Caco-2 (cell line): ENCODE measurements at regions not wholly inside any gene's neighbourhood (a gene's known extent, or its start where the extent isn't known, plus 50 kb on each side); places are given as distances from the start of the nearest gene placed in this dataset.

ENCODE experiments used
- BruUV-seq: library from RNA; stranded (reverse); fragments of 400-500 nt; replicated peaks from 2 replicates; lab custom pipeline; 2021; lab: Mats Ljungman, UMichigan
- CTCF ChIA-PET: fragments of 300-600 bp; sonication (Branson Sonifier 250); formaldehyde crosslinking; loops from one replicate; lab custom pipeline; 2022; ENCODE audit warnings: antibody characterized with exemption; lab: Charles Lee
- POLR2A ChIA-PET: fragments of 300-600 bp; sonication (Branson Sonifier 250); formaldehyde crosslinking; loops from one replicate; lab custom pipeline; 2022; ENCODE audit warnings: antibody characterized with exemption; lab: Charles Lee
- DNase-seq, 2 experiments: peaks; one replicate each; pipeline versions ENCODE4 v3.0.0 to v3.0.0-alpha.2; 2020 to 2022
- H3K27me3 ChIP-seq: replicated peaks from 2 replicates; pipeline ENCODE4 v1.6.0; 2011; ENCODE audit warnings: low read length; ENCODE audit not compliant: control insufficient read depth, insufficient read depth
- H3K36me3 ChIP-seq: 2 replicates; pipeline ENCODE4 v1.5.1; 2011; ENCODE audit warnings: low read length; ENCODE audit not compliant: control insufficient read depth, insufficient read depth
- H3K4me1 ChIP-seq: fragments of 250-450 bp; sonication (Bioruptor Pico); 2 replicates; pipeline ENCODE4 v1.5.1; 2020; ENCODE audit warnings: mild to moderate bottlenecking
- H3K4me3 ChIP-seq: 2 replicates; pipeline ENCODE4 v1.5.1; 2011; ENCODE audit warnings: low read depth, mild to moderate bottlenecking, control low read depth, low read length
- H3K9me3 ChIP-seq: fragments of 250-450 bp; sonication (Bioruptor Pico); 2 replicates; pipeline ENCODE4 v1.5.1; 2020; ENCODE audit warnings: mild to moderate bottlenecking, moderate library complexity
- H3K27ac Mint-ChIP-seq: one replicate; pipeline ENCODE4 v1.8.0; 2022; ENCODE audit warnings: mixed read lengths; ENCODE audit not compliant: unreplicated experiment
- H3K27me3 Mint-ChIP-seq: one replicate; pipeline ENCODE4 v1.8.0; 2022; ENCODE audit warnings: mixed read lengths; ENCODE audit not compliant: insufficient read depth, unreplicated experiment
- H3K36me3 Mint-ChIP-seq: one replicate; pipeline ENCODE4 v1.8.0; 2022; ENCODE audit warnings: mild to moderate bottlenecking, mixed read lengths; ENCODE audit not compliant: insufficient read depth, unreplicated experiment
- H3K4me1 Mint-ChIP-seq: one replicate; pipeline ENCODE4 v1.8.0; 2022; ENCODE audit warnings: low read depth, mixed read lengths; ENCODE audit not compliant: unreplicated experiment
- H3K4me3 Mint-ChIP-seq: one replicate; pipeline ENCODE4 v1.8.0; 2022; ENCODE audit warnings: mild to moderate bottlenecking, moderate library complexity, mixed read lengths; ENCODE audit not compliant: unreplicated experiment
- H3K9me3 Mint-ChIP-seq: one replicate; pipeline ENCODE4 v1.8.0; 2022; ENCODE audit warnings: mixed read lengths; ENCODE audit not compliant: unreplicated experiment
- intact Hi-C: fragments of 100-400 bp; cut with micrococcal nuclease; formaldehyde crosslinking; loops from one replicate; pipeline ENCODE4 v1.10.0; 2022; ENCODE audit not compliant: unreplicated experiment
- TF ChIP-seq, protein P1 (sequence below), 2 experiments: fragments of 200-600 bp in 1 of 2; IDR thresholded peaks; 1 replicate in 1 of 2; 2 replicates in 1 of 2; pipeline versions ENCODE4 v1.5.1 to v1.8.0; 2011 to 2022; ENCODE audit warnings: antibody characterized with exemption in 1 of 2, control low read depth in 1 of 2, inconsistent platforms in 1 of 2, low read depth in 1 of 2, low read length in 1 of 2, mild to moderate bottlenecking in 1 of 2, moderate library complexity in 1 of 2; ENCODE audit not compliant: insufficient read depth in 1 of 2, severe bottlenecking in 1 of 2, unreplicated experiment in 1 of 2

DNA sequence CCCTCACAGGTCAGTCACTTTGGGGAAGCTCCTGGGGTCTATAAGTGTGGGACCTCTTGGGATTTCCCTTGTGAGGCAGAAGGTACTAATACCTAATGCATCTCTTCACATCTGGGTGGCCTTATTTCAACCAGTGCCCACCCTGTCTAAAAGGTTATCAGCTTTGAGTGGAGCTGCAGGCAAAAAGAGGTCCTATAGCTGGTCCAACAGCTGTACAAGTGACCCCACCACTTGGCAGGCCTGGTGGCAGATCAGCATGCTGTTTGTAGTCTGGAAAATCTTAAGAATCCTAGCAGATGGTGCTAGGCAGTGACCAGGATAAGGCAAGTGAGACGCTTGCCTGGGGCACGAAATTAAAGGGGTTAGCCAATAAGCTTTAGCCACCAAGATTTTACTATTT lies 51.6 kb upstream of the GTSF1L start:
- peaks cover 47% of the 10 kb centered on the region for H3K9me3 Mint-ChIP-seq
- POLR2A ChIA-PET = no interaction called here
- no peak overlapping the region for H3K27ac Mint-ChIP-seq
- Histone ChIP-seq H3K27me3 (no peaks in the 10 kb centered on the region; the same call in 1 of the 2 replicates), H3K4me1 (no peaks in the 10 kb centered on the region), H3K9me3 (peaks cover 36% of the 10 kb centered on the region), H3K4me3 (no peak overlapping the region), H3K36me3 (no peaks in the 10 kb centered on the region)
- intact Hi-C loops = no loop called here
- CTCF ChIA-PET = no interaction called here
- no TSS peak for BruUV-seq
- peak in 1 of 2 experiments; percentile 26 for DNase-seq
- no peaks in the 10 kb centered on the region for H3K36me3 Mint-ChIP-seq
- TF ChIP-seq, protein P1, sequence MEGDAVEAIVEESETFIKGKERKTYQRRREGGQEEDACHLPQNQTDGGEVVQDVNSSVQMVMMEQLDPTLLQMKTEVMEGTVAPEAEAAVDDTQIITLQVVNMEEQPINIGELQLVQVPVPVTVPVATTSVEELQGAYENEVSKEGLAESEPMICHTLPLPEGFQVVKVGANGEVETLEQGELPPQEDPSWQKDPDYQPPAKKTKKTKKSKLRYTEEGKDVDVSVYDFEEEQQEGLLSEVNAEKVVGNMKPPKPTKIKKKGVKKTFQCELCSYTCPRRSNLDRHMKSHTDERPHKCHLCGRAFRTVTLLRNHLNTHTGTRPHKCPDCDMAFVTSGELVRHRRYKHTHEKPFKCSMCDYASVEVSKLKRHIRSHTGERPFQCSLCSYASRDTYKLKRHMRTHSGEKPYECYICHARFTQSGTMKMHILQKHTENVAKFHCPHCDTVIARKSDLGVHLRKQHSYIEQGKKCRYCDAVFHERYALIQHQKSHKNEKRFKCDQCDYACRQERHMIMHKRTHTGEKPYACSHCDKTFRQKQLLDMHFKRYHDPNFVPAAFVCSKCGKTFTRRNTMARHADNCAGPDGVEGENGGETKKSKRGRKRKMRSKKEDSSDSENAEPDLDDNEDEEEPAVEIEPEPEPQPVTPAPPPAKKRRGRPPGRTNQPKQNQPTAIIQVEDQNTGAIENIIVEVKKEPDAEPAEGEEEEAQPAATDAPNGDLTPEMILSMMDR (IDR thresholded peaks at IDR 0.05; ENCODE audit: insufficient read depth in 1 of 2, low read depth in 1 of 2, low read length in 1 of 2, severe bottlenecking in 1 of 2, unreplicated experiment in 1 of 2) = no peak
- peaks cover 22% of the 10 kb centered on the region for H3K27me3 Mint-ChIP-seq
- H3K4me1 Mint-ChIP-seq = no peaks in the 10 kb centered on the region
- no peak overlapping the region for H3K4me3 Mint-ChIP-seq

DNA sequence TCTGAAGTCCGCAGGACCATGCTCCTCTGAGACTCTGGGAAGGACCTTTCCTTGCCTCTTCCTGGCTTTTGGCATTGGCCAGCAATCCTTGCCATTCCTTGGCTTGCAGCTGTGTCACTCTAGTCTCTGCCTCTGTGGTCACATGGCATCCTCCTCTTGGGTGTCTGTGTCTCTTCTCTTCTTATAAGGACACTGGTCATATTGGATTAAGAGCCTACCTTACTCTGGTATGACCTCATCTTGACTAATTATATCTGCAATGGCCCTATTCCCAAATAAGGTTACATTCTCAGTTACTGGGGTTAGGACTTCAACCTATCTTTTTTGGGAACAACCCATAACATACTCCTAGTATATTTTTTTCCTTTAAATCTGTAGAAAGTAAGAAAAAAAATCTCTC lies 49.9 kb upstream of the GTSF1L start:
- TF ChIP-seq, protein P1 (IDR thresholded peaks at IDR 0.05; ENCODE audit: insufficient read depth in 1 of 2, low read depth in 1 of 2, low read length in 1 of 2, severe bottlenecking in 1 of 2, unreplicated experiment in 1 of 2) = no peak
- no peaks in the 10 kb centered on the region for H3K36me3 Mint-ChIP-seq
- H3K9me3 Mint-ChIP-seq = peaks cover 32% of the 10 kb centered on the region
- intact Hi-C loops = no loop called here
- H3K4me1 Mint-ChIP-seq = no peaks in the 10 kb centered on the region
- POLR2A ChIA-PET = no interaction called here
- CTCF ChIA-PET = no interaction called here
- no peak overlapping the region for H3K27ac Mint-ChIP-seq
- DNase-seq = peak in 1 of 2 experiments; percentile 26
- Histone ChIP-seq H3K27me3 (no peaks in the 10 kb centered on the region; the same call in 1 of the 2 replicates), H3K4me3 (no peak overlapping the region), H3K9me3 (peaks cover 30% of the 10 kb centered on the region), H3K36me3 (no peaks in the 10 kb centered on the region), H3K4me1 (no peaks in the 10 kb centered on the region)
- no peak overlapping the region for H3K4me3 Mint-ChIP-seq
- no TSS peak for BruUV-seq
- H3K27me3 Mint-ChIP-seq = peaks cover 27% of the 10 kb centered on the region
